Heart left ventricle (tissue), 13 donors: ENCODE measurements at regions not wholly inside any gene's neighbourhood (a gene's known extent, or its start where the extent isn't known, plus 50 kb on each side); places are given as distances from the start of the nearest gene placed in this dataset.

Experiments used
- POLR2A ChIP-seq, 2 donors: fragments of 450-650 bp; IDR thresholded peaks; one replicate each; pipeline ENCODE4 v1.6.1; 2017; ENCODE audit warnings: antibody characterized with exemption in 2 of 2, mild to moderate bottlenecking in 2 of 2, moderate library complexity in 2 of 2
- TF ChIP-seq, protein P1 (sequence below), 12 donors: fragments of 200-600 bp; sonication (generic) in 4 of 12; IDR thresholded peaks; one replicate each; pipeline versions ENCODE4 v1.5.0 to v1.8.0; 2018 to 2022; ENCODE audit warnings: antibody characterized with exemption in 12 of 12, mild to moderate bottlenecking in 5 of 12
- donor health status: ischemic (EF 13 %, LVEDD 7.1; RV severe dilation, severe dysfunction).
- donor health status: DM: no; HTN: yes; CAD: no.
- donor health status: DM: no; HTN: no; CAD: no.
- donor health status: ischemic (EF 25% LVEDD 6.9; RV normal size, moderate dysfunction).
- donor health status: ischemic (EF 25% LVEDD 5.7; RV mildly dilated, moderate dysfunction).
- donor health status: ischemic (EF 35%, LVEDD 5.7; RV mildly dilated, moderate dysfunction).
- donor health status: nonischemic (EF 11% LVEDD 7.7; RV severe dilation, severe dysfunction).
- donor health status: DM: yes; HTN: yes; CAD: no.
- donor health status: PGD.
- donor health status: ischemic (EF 29% LVEDD 5.4; RV normal size, mild dysfunction).
- donor health status: nonischemic (EF 23%, LVEDD 6.1; RV moderate dilation, normal function).

DNA sequence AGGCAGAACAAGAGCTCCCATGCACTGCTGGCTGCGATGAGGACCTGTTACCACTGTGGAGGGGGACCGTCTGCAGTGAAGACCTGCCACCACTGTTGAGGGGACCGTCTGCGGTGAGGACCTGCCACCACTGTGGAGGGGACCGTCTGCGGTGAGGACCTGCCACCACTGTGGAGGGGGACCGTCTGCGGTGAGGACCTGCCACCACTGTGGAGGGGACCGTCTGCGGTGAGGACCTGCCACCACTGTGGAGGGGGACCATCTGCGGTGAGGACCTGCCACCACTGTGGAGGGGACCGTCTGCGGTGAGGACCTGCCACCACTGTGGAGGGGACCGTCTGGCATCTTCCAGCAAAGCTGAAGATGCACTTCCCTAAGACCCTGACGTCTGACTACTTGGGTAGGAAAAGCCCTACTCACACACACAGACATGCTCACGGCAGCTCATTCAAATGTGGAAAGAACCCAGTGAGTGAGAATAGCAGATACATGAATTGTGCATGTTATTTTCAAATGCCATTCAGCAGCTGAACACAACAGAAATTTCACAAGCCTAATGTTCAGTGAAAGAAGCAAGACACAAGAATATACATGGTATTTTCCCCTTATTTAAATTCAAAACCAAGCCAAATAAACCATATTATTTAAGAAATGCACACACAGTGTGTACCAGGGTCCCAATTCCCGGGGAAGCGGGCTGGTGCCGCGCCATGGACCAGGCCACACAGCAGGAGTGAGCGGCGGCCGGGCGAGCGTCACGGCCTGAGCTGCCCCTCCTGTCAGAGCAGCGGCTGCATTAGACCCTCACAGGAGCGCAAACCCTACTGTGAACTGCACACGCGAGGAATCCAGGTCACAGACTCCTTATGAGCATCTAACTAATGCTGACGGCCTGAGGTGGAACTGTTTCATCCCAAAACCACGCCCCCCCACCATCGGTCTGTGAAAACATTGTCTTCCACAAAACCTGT is 64.2 kb upstream of the METRNL start:
- TF ChIP-seq, protein P1, sequence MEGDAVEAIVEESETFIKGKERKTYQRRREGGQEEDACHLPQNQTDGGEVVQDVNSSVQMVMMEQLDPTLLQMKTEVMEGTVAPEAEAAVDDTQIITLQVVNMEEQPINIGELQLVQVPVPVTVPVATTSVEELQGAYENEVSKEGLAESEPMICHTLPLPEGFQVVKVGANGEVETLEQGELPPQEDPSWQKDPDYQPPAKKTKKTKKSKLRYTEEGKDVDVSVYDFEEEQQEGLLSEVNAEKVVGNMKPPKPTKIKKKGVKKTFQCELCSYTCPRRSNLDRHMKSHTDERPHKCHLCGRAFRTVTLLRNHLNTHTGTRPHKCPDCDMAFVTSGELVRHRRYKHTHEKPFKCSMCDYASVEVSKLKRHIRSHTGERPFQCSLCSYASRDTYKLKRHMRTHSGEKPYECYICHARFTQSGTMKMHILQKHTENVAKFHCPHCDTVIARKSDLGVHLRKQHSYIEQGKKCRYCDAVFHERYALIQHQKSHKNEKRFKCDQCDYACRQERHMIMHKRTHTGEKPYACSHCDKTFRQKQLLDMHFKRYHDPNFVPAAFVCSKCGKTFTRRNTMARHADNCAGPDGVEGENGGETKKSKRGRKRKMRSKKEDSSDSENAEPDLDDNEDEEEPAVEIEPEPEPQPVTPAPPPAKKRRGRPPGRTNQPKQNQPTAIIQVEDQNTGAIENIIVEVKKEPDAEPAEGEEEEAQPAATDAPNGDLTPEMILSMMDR (IDR thresholded peaks at IDR 0.05) = no peak
- TF ChIP-seq POLR2A (IDR thresholded peaks at IDR 0.05) = no peak
